ENCODE measurements at regions not wholly inside any gene's neighbourhood (a gene's known extent, or its start where the extent isn't known, plus 50 kb on each side); places are given as distances from the start of the nearest gene placed in this dataset.

DNA sequence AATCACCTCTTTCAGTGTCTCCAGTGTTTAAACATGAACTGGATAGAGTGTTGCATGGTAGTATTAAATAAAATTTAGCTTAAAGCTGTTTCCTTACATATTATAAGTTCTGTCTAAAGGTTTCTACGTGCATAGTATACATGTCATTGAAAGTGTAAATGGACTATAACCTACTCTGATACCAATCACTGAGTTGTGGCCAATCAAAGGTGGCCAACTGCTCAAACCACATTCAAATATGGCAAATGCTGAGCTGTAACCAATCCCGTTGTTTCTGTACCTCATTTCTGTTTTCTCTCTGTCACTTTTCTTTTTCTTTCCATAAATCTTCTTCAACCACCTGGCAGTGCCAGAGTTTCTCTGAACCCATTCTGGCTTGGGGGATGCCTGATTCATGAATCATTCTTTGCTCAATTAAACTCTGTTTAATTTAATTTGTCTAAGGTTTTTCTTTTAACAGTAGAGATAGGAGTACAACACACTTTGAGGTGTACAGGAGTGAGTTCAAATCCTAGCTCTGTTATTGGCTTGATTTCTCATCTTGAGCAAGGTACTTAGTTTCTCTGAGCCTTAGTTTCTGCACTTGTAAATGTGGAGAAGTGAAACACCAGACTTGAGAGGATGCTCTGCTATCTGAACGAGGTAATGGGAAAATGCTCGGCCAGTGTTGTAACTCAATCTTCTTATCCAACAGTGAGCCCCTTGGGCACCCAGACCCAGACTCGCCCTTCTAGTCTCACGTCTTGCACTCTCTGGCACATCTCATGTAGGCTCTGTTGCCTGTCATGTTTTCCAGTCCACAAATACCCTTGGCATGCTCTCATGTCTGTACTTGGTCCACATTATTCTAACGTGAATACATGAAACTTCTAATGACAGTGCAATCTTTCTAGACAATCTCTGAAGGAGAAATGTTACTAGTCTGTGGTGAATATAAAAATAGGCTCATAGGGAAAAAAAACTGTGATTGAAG lies 228.0 kb downstream of the PIK3C3 start:
- TF ChIP-seq CTCF (conservative IDR thresholded peaks at IDR 0.05 in 1 of 2, IDR thresholded peaks at IDR 0.05 in 1 of 2; ENCODE audit: low read depth in 1 of 2, low read length in 2 of 2) (no peak), EZH2 (IDR thresholded peaks at IDR 0.05; ENCODE audit: low read length, missing control alignments) (no peak)

Measured in fibroblast of lung (primary cell).